MV-4-11 (cell line): ENCODE measurements at regions not wholly inside any gene's neighbourhood (a gene's known extent, or its start where the extent isn't known, plus 50 kb on each side); places are given as distances from the start of the nearest gene placed in this dataset.

ENCODE experiments used
- DNase-seq: peaks from one replicate; lab custom pipeline; 2025; lab: John Stamatoyannopoulos, UW

DNA sequence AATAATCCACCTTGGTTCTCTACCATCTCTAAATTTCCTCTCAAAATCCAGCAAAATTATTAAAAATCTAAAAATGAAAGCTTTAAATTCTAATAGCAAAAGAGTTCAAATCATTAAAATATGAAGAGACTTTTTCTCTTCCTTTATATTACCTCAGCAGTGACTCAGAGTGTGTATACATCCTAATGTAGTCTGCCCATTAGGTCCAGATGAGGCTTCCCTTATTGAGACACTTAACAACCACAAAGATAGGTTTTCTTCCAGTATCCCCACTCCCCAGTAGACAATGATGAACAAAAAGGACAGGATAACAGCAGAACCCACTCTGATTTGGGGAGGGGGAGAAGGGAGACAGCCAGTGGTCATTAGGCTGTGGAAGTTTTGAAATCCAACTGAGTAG lies 61.5 kb upstream of the DCBLD2 start:
- DNase-seq: no peak

GRCh38 chr3:98962189-98962930 lies 60.9 kb upstream of the DCBLD2 start:
- DNase-seq: no peak

GRCh38 chr3:98961161-98962155 lies 60.0 kb upstream of the DCBLD2 start:
- no peak for DNase-seq

GRCh38 chr3:98957681-98958080 lies 56.2 kb upstream of the DCBLD2 start:
- no peak for DNase-seq

DNA sequence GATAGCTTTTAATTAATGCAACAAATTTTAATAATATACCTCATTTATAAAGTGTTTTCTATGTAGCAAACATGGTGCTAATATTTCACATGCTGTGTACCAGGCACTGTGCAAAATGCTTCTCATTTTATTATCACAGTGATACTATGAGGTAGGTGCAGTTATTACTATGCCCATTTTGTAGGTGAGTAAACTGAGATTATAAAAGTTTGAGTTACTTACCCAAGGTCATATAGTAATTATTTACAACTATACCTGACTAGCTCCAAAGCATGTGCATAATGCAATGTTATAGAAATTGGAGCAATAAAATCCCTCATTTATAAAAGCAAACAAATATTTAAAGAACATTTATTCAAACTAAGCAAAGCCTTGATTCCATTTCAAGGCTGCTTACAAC lies 54.5 kb upstream of the DCBLD2 start:
- DNase-seq: no peak

- DNase-seq: no peak
Observed at GRCh38 chr3:98954791-98955604, 53.5 kb upstream of the DCBLD2 start.

DNA sequence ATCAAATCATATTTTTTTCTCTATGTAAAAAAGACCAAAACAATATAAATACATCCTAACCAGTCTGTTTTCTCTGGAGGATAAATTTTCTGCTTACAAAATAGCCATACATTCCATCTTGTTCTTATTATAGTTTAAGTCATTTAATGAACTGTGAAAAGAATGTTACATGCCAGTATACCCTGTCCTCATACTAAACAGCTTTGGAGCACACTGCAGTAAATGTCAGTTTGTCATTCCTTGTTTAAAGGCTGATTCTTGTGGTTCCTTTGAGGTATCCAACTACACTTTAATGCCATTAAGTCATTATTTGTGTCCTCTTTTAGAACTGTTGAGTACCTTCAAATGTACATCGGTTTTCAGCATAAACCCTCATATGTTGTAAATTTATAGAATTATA lies 52.7 kb upstream of the DCBLD2 start:
- DNase-seq: no peak

DNA sequence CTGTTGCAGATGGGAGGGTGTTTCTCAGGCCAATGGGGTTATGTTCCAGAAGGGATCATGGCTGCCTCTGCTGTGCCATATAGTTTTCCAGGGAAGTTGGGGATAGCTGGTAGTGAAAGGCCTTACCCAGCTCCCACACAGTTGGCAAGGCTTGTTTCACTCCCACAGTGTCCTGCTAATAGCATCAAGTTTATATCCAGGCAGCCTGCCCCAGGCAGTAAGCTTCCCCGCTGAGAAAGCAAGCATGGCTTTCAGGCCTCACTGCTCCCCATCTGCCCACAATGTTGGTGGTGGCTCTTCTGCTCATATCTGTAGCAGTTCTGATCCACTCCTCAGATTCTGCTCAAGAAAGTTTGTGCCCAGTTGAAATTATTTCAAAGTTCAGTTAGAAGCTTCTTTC lies 50.9 kb upstream of the DCBLD2 start:
- DNase-seq: no peak
